ENCODE measurements at regions not wholly inside any gene's neighbourhood (a gene's known extent, or its start where the extent isn't known, plus 50 kb on each side); places are given as distances from the start of the nearest gene placed in this dataset.

DNA sequence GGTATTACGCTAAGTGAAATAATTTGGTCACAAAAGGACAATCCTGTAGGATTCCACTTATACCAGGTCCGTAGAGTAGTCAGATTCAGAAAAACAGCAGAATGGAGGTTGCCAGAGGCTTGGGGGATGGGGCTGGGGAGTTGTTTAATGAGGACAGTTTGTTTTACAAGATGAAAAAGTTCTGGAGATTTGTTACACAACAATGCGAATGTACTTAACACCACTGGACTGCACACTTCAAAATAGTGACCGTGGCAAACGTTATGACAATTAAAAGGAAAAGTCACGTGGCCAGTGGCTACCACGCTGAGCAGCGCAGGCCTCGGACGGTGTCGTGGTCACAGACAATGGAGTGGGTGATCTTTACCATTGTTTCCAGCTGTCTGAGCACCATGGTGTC lies 338.1 kb downstream of the SEC14L1 start:
- TF ChIP-seq, protein P1, sequence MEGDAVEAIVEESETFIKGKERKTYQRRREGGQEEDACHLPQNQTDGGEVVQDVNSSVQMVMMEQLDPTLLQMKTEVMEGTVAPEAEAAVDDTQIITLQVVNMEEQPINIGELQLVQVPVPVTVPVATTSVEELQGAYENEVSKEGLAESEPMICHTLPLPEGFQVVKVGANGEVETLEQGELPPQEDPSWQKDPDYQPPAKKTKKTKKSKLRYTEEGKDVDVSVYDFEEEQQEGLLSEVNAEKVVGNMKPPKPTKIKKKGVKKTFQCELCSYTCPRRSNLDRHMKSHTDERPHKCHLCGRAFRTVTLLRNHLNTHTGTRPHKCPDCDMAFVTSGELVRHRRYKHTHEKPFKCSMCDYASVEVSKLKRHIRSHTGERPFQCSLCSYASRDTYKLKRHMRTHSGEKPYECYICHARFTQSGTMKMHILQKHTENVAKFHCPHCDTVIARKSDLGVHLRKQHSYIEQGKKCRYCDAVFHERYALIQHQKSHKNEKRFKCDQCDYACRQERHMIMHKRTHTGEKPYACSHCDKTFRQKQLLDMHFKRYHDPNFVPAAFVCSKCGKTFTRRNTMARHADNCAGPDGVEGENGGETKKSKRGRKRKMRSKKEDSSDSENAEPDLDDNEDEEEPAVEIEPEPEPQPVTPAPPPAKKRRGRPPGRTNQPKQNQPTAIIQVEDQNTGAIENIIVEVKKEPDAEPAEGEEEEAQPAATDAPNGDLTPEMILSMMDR (conservative IDR thresholded peaks at IDR 0.05 in 1 of 2, IDR thresholded peaks at IDR 0.05 in 1 of 2; ENCODE audit: low read depth in 1 of 2, low read length in 2 of 2) = no peak
- no peak for TF ChIP-seq EZH2 (IDR thresholded peaks at IDR 0.05; ENCODE audit: low read length, missing control alignments)
